Heart right ventricle (tissue), 16 donors: ENCODE measurements at regions not wholly inside any gene's neighbourhood (a gene's known extent, or its start where the extent isn't known, plus 50 kb on each side); places are given as distances from the start of the nearest gene placed in this dataset.

Experiments
- ATAC-seq, 8 donors: fragments of 200-7000 bp; cut with Tn5 transposase; one replicate each; pipeline ENCODE4 v1.9.1; 2020; ENCODE audit warnings: mild to moderate bottlenecking in 8 of 8, moderate library complexity in 8 of 8, moderate number of reproducible peaks in 1 of 8
- DNase-seq, 2 donors: peaks; one replicate each; pipeline ENCODE4 v3.0.0-alpha.2; 2020
- H3K27ac ChIP-seq, 10 donors: fragments of 200-600 bp; sonication (generic) in 2 of 10; one replicate each; pipeline versions ENCODE4 v1.5.0 to v1.8.0; 2020 to 2022; ENCODE audit warnings: mild to moderate bottlenecking in 3 of 10
- H3K27me3 ChIP-seq, 7 donors: fragments of 200-600 bp; one replicate each; pipeline ENCODE4 v1.8.0; 2021 to 2022; ENCODE audit warnings: mild to moderate bottlenecking in 2 of 7
- H3K36me3 ChIP-seq, 9 donors: fragments of 200-600 bp; sonication (generic) in 1 of 9; one replicate each; pipeline versions ENCODE4 v1.5.0 to v1.8.0; 2020 to 2022; ENCODE audit warnings: mild to moderate bottlenecking in 2 of 9
- H3K4me1 ChIP-seq, 9 donors: fragments of 200-600 bp; sonication (generic) in 1 of 9; one replicate each; pipeline versions ENCODE4 v1.5.0 to v1.8.0; 2020 to 2022; ENCODE audit warnings: mild to moderate bottlenecking in 4 of 9
- H3K4me3 ChIP-seq, 10 donors: fragments of 200-600 bp; sonication (generic) in 2 of 10; one replicate each; pipeline versions ENCODE4 v1.5.0 to v1.8.0; 2020 to 2022; ENCODE audit warnings: mild to moderate bottlenecking in 7 of 10, moderate library complexity in 2 of 10
- H3K9me3 ChIP-seq, 11 donors: fragments of 200-600 bp in 10 of 11; sonication (generic) in 2 of 11; one replicate each; pipeline versions ENCODE4 v1.5.0 to v1.8.0; 2013 to 2022; ENCODE audit warnings: mild to moderate bottlenecking in 2 of 11, control low read depth in 1 of 11, moderate library complexity in 1 of 11
- CTCF ChIP-seq, 9 donors: fragments of 200-600 bp; sonication (generic) in 2 of 9; IDR thresholded peaks; one replicate each; pipeline versions ENCODE4 v1.5.0 to v1.8.0; 2021 to 2022; ENCODE audit warnings: antibody characterized with exemption in 9 of 9, mild to moderate bottlenecking in 5 of 9, moderate library complexity in 1 of 9
- WGBS, 2 donors: extraction: QIAGEN DNeasy Blood & Tissue Kit; methylation state at CpG; one replicate each; pipeline ENCODE4 v1.1.7; 2013; ENCODE audit warnings: inconsistent platforms in 1 of 2; 5-methylcytosine and 5-hydroxymethylcytosine counted together
- intact Hi-C, 10 donors: fragments of 100-400 bp; cut with DNase I; formaldehyde crosslinking; loops; one replicate each; pipeline versions ENCODE4 v1.11.1 to v1.14.2; 2022
- donor health status: Arrhythmogenic right ventricular cardiomyopathy.
- donor health status: ischemic (EF 13 %, LVEDD 7.1; RV severe dilation, severe dysfunction).
- donor health status: healthy with polysubstance abuse.
- donor health status: DM: no; HTN: yes; CAD: no.
- donor health status: DM: no; HTN: no; CAD: no.
- donor health status: ischemic (EF 25% LVEDD 6.9; RV normal size, moderate dysfunction).
- donor health status: ischemic (EF 25% LVEDD 5.7; RV mildly dilated, moderate dysfunction).
- donor health status: healthy.
- donor health status: DM: yes; HTN: yes; CAD: no.
- donor health status: Ischemic cardiomyopathy.
- donor health status: ischemic (EF 35%, LVEDD 5.7; RV mildly dilated, moderate dysfunction).
- donor health status: nonischemic (EF 11% LVEDD 7.7; RV severe dilation, severe dysfunction).
- donor health status: DM: yes; HTN: yes; CAD: no.
- donor health status: PGD.
- donor health status: ischemic (EF 29% LVEDD 5.4; RV normal size, mild dysfunction).
- donor health status: nonischemic (EF 23%, LVEDD 6.1; RV moderate dilation, normal function).

- Histone ChIP-seq H3K27ac (no peak overlapping the region), H3K4me3 (no peak overlapping the region), H3K36me3 (no peaks in the 10 kb centered on the region), H3K4me1 (no peaks in the 10 kb centered on the region), H3K9me3 (peaks cover 0 to 5% (median 0%) of the 10 kb centered on the region in 11 donors), H3K27me3 (no peaks in the 10 kb centered on the region)
- DNase-seq (no peak), ATAC-seq (no peak)
- 91 to 95% methylated on average over 2 of the region's 2 CpGs for WGBS, 2 donors
- intact Hi-C loops, result no loop called here
- no peak for TF ChIP-seq CTCF (IDR thresholded peaks at IDR 0.05)
Observed at GRCh38 chr21:25466470-25466869, 140.8 kb downstream of the MRPL39 start.

- Histone ChIP-seq H3K36me3 (no peaks in the 10 kb centered on the region), H3K4me3 (no peak overlapping the region), H3K27ac (no peak overlapping the region), H3K9me3 (peaks cover 0 to 5% (median 0%) of the 10 kb centered on the region in 11 donors), H3K27me3 (no peaks in the 10 kb centered on the region), H3K4me1 (no peaks in the 10 kb centered on the region)
- no peak for TF ChIP-seq CTCF (IDR thresholded peaks at IDR 0.05)
- DNase-seq (no peak), ATAC-seq (no peak)
- intact Hi-C loops, result no loop called here
Observed at GRCh38 chr21:25465263-25465662, 142.0 kb downstream of the MRPL39 start.

- Histone ChIP-seq H3K4me3 (no peak overlapping the region), H3K27me3 (no peaks in the 10 kb centered on the region), H3K4me1 (no peaks in the 10 kb centered on the region), H3K36me3 (no peaks in the 10 kb centered on the region), H3K9me3 (no peaks in the 10 kb centered on the region), H3K27ac (no peak overlapping the region)
- ATAC-seq (no peak), DNase-seq (no peak)
- no peak for TF ChIP-seq CTCF (IDR thresholded peaks at IDR 0.05)
- 49 to 60% methylated on average over 2 of the region's 2 CpGs for WGBS, 2 donors
- intact Hi-C loops, result no loop called here
Observed at GRCh38 chr21:25464275-25464674, 143.0 kb downstream of the MRPL39 start.

GRCh38 chr21:25462517-25462971 lies 144.7 kb downstream of the MRPL39 start:
- intact Hi-C loops, result no loop called here
- TF ChIP-seq CTCF (IDR thresholded peaks at IDR 0.05), result no peak
- 66 to 77% methylated on average over 5 of the region's 5 CpGs for WGBS, 2 donors
- H3K4me3 ChIP-seq, result no peak overlapping the region
- H3K27ac ChIP-seq, result no peak overlapping the region
- no peaks in the 10 kb centered on the region for H3K27me3 ChIP-seq
- no peaks in the 10 kb centered on the region for H3K9me3 ChIP-seq
- DNase-seq (no peak), ATAC-seq (no peak)
- peaks cover 0 to 6% (median 0%) of the 10 kb centered on the region in 9 donors for H3K4me1 ChIP-seq
- H3K36me3 ChIP-seq, result no peaks in the 10 kb centered on the region
